Peyer's patch (tissue), 4 donors: ENCODE measurements at regions not wholly inside any gene's neighbourhood (a gene's known extent, or its start where the extent isn't known, plus 50 kb on each side); places are given as distances from the start of the nearest gene placed in this dataset.
"Not testable (repeated sequence)": the region's sequence is repeated elsewhere in the genome, so short reads cannot be mapped to it uniquely, and the experiment has no call there.

Experiments
- DNase-seq, 3 donors: peaks; one replicate each; pipeline ENCODE4 v3.0.0-alpha.2; 2017 to 2019
- H3K27ac ChIP-seq, 4 donors: fragments of 200-600 bp; sonication (generic); one replicate each; pipeline ENCODE4 v1.5.1; 2016 to 2019
- H3K27me3 ChIP-seq, 2 donors: fragments of 200-600 bp; sonication (generic); one replicate each; pipeline ENCODE4 v1.5.1; 2019
- H3K36me3 ChIP-seq, 3 donors: fragments of 200-600 bp; sonication (generic); one replicate each; pipeline ENCODE4 v1.5.1; 2016 to 2019
- H3K4me1 ChIP-seq, 4 donors: fragments of 200-600 bp; sonication (generic); one replicate each; pipeline ENCODE4 v1.5.1; 2016 to 2019
- H3K4me3 ChIP-seq, 4 donors: fragments of 200-600 bp; sonication (generic); 1 replicate in 3 of 4; 2 replicates in 1 of 4; pipeline ENCODE4 v1.5.1; 2016 to 2019; ENCODE audit warnings: mild to moderate bottlenecking in 1 of 4
- H3K9me3 ChIP-seq, 4 donors: fragments of 200-600 bp; sonication (generic); one replicate each; pipeline ENCODE4 v1.5.1; 2016 to 2019; ENCODE audit warnings: mild to moderate bottlenecking in 1 of 4
- POLR2A ChIP-seq, 2 donors: fragments of 450-650 bp; IDR thresholded peaks; one replicate each; pipeline ENCODE4 v1.5.1; 2017; ENCODE audit warnings: antibody characterized with exemption in 2 of 2, mild to moderate bottlenecking in 2 of 2, moderate library complexity in 2 of 2
- TF ChIP-seq, protein P1 (sequence below), 6 experiments: fragments of 450-650 bp in 4 of 6; fragments of 200-600 bp in 2 of 6; sonication (generic) in 1 of 6; IDR thresholded peaks; one replicate each; pipeline ENCODE4 v1.5.1; 2017 to 2019; ENCODE audit warnings: antibody characterized with exemption in 6 of 6, mild to moderate bottlenecking in 3 of 6, moderate library complexity in 1 of 6

DNA sequence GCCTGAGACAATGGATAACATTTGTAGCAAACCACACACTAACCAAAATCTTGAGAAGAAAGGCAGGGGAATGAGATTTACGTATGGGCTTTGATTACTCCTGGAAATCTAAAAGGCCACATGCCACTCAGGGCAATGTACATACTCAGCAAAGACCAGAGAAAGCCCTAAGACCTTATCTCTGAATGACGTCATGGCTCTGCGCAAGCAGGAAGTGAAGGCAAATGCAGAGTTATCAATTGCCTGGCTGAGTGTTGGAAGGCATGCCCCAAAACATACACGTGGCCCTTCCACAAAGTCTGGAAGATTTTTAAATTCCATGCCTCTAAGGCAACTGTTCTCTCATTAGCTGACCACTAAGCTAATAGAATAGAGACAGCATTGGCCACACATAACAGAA lies 90.9 kb upstream of the NRBF2 start:
- H3K4me1 ChIP-seq: no peaks in the 10 kb centered on the region
- H3K27ac ChIP-seq: no peak overlapping the region
- no peak for DNase-seq
- H3K4me3 ChIP-seq: no peak overlapping the region
- no peaks in the 10 kb centered on the region for H3K36me3 ChIP-seq
- H3K27me3 ChIP-seq: no peaks in the 10 kb centered on the region
- no peaks in the 10 kb centered on the region for H3K9me3 ChIP-seq
- TF ChIP-seq, protein P1, sequence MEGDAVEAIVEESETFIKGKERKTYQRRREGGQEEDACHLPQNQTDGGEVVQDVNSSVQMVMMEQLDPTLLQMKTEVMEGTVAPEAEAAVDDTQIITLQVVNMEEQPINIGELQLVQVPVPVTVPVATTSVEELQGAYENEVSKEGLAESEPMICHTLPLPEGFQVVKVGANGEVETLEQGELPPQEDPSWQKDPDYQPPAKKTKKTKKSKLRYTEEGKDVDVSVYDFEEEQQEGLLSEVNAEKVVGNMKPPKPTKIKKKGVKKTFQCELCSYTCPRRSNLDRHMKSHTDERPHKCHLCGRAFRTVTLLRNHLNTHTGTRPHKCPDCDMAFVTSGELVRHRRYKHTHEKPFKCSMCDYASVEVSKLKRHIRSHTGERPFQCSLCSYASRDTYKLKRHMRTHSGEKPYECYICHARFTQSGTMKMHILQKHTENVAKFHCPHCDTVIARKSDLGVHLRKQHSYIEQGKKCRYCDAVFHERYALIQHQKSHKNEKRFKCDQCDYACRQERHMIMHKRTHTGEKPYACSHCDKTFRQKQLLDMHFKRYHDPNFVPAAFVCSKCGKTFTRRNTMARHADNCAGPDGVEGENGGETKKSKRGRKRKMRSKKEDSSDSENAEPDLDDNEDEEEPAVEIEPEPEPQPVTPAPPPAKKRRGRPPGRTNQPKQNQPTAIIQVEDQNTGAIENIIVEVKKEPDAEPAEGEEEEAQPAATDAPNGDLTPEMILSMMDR (IDR thresholded peaks at IDR 0.05): no peak
- no peak for TF ChIP-seq POLR2A (IDR thresholded peaks at IDR 0.05)

DNA sequence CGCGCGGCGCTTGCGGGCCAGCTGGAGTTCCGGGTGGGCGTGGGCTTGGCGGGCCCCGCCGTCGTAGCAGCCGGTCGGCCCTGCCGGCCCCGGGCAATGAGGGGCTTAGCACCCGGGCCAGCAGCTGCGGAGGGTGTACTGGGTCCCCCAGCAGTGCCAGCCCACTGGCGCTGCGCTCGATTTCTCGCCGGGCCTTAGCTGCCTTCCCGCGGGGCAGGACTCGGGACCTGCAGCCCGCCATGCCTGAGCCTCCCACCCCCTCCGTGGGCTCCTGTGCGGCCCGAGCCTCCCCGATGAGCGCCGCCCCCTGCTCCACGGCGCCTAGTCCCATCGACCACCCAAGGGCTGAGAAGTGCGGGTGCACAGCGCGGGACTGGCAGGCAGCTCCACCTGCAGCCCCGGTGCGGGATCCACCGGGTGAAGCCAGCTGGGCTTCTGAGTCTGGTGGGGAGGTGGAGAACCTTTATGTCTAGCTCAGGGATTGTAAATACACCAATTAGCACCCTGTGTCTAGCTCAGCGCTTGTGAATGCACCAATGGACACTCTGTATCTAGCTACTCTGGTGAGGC lies 99.4 kb upstream of the NRBF2 start:
- not testable (repeated sequence) for H3K4me3 ChIP-seq, H3K4me1 ChIP-seq, DNase-seq, H3K9me3 ChIP-seq, H3K27me3 ChIP-seq, H3K36me3 ChIP-seq, H3K27ac ChIP-seq

DNA sequence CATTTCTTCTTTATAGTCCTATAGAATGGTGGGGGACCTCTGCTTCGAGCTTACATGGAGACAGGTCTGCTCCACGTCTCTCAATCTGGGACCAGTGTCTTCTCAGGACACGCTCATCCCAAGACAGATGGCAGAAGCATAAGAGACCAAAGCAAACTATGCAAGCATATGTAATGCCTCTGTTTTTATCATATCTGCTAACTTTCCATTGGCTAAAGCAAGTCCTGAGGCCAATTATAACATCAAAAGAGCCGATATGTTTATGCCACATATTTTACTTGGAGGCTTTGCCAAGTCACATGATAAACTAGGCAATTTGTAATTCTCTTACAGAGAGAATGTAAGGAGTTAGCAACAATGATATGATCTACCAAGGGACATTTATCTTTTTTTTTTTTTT lies 102.6 kb upstream of the NRBF2 start:
- Histone ChIP-seq H3K4me1 (no peaks in the 10 kb centered on the region), H3K36me3 (no peaks in the 10 kb centered on the region), H3K9me3 (no peaks in the 10 kb centered on the region), H3K27ac (no peak overlapping the region), H3K4me3 (no peak overlapping the region), H3K27me3 (no peaks in the 10 kb centered on the region)
- no peak for DNase-seq
- TF ChIP-seq POLR2A (IDR thresholded peaks at IDR 0.05): no peak
- TF ChIP-seq, protein P1 (IDR thresholded peaks at IDR 0.05): no peak

DNA sequence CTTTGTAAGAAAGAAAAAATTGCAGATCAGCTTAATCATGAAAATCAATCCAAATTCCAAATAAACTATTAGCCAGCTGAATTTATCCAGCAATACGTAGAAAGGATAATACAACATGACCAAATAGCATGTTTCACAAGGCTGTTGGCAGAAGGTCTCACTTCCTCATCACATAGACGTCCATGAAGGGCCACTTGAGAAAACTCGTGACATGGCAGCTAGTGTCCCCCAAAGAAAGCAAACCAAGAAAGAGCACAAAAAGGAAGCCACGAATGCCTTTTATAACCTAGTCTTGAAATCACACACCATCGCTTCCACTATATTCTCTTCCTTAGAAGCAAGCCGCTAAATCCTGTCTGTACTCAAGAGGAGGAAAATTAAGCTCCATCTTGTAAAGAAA lies 105.6 kb upstream of the NRBF2 start:
- Histone ChIP-seq H3K27ac (no peak overlapping the region), H3K4me3 (no peak overlapping the region), H3K36me3 (no peaks in the 10 kb centered on the region), H3K9me3 (no peaks in the 10 kb centered on the region), H3K4me1 (no peaks in the 10 kb centered on the region), H3K27me3 (no peaks in the 10 kb centered on the region)
- no peak for TF ChIP-seq POLR2A (IDR thresholded peaks at IDR 0.05)
- TF ChIP-seq, protein P1 (IDR thresholded peaks at IDR 0.05): no peak
- DNase-seq: no peak

DNA sequence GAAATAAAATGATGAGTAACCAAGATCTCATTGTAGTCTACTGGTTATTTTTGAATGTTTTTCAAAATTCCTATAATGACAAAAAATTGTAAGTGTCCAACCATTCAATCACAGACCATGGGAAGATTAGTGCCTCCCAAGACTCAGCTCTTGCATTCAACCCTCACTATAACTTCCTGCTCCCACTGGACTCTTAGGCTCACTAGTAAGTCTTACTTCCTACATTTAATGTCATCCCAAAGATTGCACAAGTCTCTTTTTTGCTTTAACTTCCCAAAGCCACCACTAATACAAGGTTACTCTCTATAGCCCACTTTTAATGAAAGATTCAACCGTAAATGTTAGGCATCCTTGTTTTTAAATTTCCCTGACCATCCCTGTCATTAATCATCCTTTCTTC lies 111.9 kb upstream of the NRBF2 start:
- TF ChIP-seq POLR2A (IDR thresholded peaks at IDR 0.05): no peak
- TF ChIP-seq, protein P1 (IDR thresholded peaks at IDR 0.05): no peak
- no peak for DNase-seq
- no peaks in the 10 kb centered on the region for H3K27me3 ChIP-seq

DNA sequence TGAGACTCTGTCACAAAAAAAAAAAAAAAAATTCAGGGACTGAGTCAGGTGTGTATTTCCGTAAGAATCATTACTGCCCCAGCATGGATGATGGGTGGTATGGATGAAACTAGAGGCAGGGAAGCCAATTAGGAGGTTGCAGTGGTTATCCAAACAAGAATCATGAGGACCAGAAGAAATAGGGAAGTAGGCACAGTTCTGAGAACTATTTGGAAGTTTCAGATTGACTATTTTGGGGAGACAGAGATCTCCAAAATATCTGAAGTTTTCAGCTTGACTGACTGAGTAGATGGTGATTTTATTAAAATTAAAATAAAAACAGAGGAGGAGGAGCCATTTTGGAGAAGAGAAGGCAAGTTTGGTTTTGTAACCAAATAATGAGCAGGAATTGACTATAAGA lies 119.4 kb upstream of the NRBF2 start:
- Histone ChIP-seq H3K4me1 (no peaks in the 10 kb centered on the region), H3K36me3 (no peaks in the 10 kb centered on the region), H3K27ac (no peak overlapping the region), H3K9me3 (no peaks in the 10 kb centered on the region), H3K27me3 (no peaks in the 10 kb centered on the region), H3K4me3 (no peak overlapping the region)
- DNase-seq: no peak
- TF ChIP-seq, protein P1 (IDR thresholded peaks at IDR 0.05): no peak
- TF ChIP-seq POLR2A (IDR thresholded peaks at IDR 0.05): no peak

More for the DNA sequence above, 111.9 kb upstream of the NRBF2 start:
- Histone ChIP-seq H3K4me1 (no peaks in the 10 kb centered on the region), H3K27ac (no peak overlapping the region), H3K36me3 (no peaks in the 10 kb centered on the region), H3K9me3 (no peaks in the 10 kb centered on the region), H3K4me3 (no peak overlapping the region)
